SK-N-DZ (cell line): ENCODE measurements at regions not wholly inside any gene's neighbourhood (a gene's known extent, or its start where the extent isn't known, plus 50 kb on each side); places are given as distances from the start of the nearest gene placed in this dataset.
"Not testable (repeated sequence)": the region's sequence is repeated elsewhere in the genome, so short reads cannot be mapped to it uniquely, and the experiment has no call there.

Experiments used
- DNase-seq: peaks from one replicate; pipeline ENCODE4 v3.0.0-alpha.2; 2015; ENCODE audit warnings: low spot score

- DNase-seq: no peak
Observed at GRCh38 chr11:134728186-134728585, 316.1 kb upstream of the B3GAT1 start.

DNA sequence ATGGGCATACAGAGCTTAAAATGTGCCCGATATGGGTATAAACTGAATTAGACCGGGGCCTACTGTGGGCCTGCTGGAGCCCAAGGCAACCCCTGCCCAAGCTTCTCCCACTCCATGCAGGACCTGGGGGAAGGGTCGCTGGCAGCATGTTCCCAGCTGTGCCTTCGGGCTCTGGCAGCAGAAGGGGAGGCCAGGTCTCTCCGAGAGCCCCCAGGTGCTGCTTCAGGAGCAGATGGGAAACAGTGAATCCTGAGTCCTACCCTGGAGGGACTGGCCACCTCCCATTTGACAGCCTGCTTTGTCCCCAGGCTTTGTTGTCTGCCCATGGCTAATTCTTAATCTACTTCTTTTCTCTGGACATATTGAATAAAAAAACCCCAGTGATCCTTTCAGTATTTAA, 315.6 kb upstream of the B3GAT1 start:
- no peak for DNase-seq

DNA sequence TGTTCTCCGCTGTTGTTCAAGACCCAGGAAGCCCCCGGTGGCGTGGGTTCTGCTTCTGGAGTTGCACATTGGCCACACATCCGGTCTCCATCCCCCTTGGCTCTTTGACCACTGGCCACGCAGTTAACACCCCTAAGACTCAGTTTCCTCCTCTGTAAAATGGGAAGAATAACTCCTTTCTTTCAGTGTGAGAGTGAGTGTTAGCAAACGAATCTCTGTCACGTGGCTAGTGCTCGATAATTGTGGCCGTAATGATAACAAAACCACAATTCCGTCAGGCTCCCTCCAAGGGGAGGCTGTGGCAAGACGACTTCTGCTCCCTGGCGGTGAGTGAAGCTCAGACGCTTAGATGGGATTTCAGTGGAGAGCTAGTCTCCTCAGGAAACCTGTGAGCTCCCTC, 315.2 kb upstream of the B3GAT1 start:
- no peak for DNase-seq

DNA sequence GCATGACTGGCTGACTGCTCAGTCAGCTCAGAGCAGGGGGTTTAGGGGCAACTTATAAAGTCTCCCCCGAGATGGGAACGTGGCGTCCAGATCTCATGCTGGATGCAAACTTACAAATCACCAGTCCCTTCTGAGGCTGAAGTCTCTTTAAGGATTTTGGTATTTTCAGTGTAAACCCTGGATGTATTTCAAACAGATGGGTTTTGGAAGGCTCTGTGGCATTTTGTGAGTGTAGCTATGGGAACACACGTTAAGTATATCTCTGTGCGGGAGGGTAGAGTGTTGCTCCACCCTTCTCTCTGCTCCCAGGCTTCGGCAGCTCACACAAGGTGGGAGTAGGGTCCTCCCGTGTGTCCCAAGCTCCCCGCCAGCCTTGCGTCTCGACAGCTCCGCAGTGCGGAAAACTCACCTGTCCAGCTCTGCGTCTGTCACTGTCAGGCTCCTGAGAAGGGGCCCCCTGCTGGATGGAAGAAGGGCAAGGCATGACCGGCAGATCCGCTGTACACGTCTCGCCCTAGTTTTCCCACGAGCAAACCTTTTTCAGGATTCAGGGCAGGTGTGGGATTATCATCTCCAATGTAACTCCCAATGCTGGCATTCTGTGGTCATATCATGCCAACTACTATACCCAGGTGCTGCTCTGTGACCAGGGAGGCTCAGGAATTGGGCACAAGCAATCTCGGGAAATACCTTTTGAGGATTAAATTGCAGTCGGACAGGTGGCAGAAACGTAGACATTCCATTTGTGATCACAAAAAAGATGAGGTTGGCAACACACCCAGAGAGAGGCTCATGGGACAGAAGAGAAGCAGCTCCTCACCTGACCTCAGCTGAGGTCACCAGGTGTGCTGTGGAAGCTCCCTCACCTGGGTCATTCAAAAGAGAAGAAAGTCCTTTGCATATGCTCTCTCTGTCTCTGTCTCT, 313.9 kb upstream of the B3GAT1 start:
- no peak for DNase-seq

- DNase-seq: no peak
Observed at GRCh38 chr11:134725211-134725610, 313.2 kb upstream of the B3GAT1 start.

GRCh38 chr11:134724779-134725140, 312.7 kb upstream of the B3GAT1 start:
- DNase-seq: no peak

DNA sequence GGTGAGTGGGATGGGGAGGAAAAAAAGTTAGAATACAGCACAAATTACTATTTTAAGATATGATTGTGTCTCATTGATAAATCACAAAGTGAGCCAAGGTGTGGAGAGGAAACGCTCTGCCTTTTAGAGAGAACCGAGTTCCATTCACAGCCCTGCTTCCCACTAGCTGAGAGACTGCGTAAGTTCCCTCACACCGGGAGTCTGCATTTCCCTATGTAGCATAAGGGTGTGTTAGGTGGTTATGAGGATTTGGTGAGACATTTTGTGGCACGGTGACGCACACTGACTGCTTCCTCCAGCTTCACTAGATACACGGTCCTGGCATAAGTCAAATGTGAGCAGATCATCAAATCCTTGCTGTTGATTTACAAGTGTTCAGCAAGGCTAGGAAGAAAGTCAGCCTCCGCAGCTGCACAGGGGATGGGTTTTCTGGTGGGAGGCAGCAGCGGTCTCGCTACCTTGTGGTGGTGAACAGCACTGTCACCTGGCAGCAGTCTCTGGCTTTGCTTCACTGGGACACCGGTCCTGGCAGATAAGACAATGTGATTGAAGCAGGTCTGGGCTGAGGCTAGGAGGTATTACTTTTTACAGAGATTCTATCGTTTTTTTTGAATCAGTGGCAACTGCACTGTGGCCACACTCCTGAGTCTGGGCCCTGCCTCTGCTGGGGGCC, 312.2 kb upstream of the B3GAT1 start:
- no peak for DNase-seq

- not testable (repeated sequence) for DNase-seq
Observed at GRCh38 chr11:134720691-134721070, 308.6 kb upstream of the B3GAT1 start.

DNA sequence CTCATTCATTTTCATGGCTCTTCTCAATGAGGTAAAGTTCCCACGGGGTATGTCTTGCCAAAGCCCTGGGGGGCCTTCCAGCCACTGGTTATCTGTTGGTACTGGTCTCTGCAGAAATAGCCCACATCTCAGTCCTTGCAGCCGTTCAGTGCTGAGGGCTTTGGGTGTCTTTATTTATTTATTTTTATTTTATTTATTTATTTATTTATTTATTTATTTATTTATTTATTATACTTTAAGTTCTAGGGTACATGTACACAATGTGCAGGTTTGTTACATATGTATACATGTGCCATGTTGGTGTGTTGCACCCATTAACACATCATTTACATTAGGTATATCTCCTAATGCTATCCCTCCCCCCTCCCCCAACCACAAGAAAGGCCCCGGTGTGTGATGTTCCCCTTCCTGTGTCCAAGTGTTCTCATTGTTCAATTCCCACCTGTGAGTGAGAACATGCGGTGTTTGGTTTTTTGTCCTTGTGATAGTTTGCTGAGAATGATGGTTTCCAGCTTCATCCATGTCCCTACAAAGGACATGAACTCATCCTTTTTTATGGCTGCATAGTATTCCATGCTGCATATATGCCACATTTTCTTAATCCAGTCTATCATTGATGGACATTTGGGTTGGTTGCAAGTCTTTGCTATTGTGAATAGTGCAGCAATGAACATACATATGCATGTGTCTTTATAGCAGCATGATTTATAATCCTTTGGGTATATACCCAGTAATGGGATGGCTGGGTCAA, 308.1 kb upstream of the B3GAT1 start:
- DNase-seq: not testable (repeated sequence)

DNA sequence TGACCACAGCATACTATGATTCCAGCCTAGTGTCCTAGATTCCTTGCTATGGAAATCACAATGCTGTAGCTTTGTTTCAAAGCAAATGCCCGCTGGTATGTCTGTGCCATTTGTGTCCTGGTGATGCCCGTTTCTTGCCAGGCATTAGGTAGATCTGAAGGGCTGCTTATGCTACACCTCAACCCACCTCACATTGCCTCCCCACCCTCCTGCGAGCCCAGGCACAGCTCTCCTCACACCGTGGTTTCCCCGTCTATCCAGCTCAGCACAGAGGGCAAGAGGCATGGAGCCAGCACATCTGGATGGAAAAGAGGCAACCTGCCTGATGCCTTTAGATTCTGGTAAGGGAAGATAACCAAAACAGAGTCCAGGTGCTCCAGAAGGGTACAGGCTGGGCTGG, 307.4 kb upstream of the B3GAT1 start:
- DNase-seq: no peak

DNA sequence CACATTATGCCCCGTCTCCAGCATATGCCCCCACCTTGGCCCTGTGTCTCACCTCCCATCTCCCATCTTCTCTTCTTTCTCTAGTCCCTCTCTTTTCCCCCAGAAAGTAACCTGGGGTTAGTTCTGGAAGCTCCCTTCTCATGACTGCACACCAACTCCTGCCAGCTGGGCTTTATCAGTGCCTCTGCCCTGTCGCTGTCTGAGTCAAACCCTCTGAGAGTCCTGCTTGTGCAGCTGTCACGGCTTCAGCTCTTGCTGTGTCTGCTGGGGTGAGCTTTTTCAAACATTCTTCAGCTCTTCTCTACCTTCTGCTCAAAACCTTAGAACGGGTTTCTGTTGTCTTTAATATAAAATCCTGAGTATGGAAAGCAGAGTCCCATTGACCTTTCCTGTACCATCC, 304.5 kb upstream of the B3GAT1 start:
- no peak for DNase-seq

DNA sequence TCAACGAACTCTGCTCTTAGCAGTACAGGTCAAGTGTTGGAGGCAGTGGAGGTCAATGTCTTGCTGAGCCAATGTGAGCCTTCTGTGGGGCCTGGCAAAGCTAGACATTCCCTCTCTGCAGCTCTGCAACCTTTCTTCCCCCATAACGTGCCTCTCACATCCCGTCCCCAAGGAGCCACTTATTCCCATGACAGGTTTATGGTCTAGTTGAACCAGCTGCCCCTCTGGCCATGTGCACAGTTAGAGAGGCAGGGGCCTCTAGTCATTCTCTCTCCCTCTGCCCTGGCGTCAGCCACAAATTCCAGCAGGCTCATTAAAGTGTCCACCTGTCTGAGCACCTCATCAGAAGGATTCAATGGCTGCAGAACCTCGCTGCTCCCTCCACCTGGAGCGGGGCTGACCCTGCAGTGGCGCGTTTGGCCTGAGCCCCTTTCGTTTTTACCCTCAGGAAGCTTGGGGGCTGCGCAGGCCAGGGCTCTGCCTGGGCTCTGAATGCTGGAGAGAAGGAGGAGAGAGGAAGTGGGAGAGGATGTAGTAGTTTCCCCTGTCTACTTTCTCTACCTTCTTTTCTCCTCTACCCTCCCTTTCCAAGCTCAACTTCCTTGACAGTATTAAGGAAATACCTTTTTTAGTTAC, 302.1 kb upstream of the B3GAT1 start:
- no peak for DNase-seq

DNA sequence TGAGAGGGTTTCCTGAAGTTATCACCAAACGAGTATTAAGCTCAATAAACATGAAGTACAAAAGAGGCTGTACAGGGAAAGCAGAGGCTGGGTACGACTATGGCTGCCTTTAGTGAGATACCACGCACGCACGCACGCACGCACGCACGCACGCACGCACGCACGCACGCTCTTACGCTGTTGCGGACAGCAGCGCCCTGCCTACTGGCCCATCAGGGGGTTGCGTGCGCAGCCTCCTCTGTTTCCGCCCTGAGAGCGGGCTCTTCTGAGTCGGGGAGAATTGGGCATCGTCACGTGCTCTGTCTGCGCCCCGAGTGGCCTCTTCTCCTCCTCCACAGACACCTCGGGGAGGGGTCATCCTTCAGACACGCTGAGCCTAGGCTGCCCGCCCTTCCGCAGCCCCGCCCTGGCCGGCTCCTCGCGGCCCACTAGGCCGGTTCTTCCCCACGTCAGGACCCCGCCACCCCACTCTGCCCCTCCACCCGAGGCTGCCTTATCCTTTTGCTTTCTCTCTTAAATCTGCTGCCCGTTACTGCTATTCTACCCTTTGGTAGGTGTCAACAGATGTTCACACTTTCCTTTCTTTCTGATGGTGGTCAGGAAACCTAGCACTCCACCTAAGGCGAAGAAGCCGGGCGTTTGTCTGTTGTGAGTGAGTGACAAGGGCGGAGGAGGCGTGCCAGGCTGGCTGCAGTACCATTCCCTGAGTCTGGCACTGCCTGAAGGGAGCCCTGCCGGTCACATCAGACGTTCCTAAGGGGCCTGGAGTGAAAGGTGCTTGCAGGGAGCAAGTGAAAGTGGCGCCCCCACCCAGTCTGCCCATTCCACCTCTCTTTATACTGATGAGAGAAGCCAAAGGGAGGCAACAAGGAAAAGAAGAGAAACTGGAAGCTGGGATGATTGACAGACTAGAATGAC, 300.4 kb upstream of the B3GAT1 start:
- no peak for DNase-seq

DNA sequence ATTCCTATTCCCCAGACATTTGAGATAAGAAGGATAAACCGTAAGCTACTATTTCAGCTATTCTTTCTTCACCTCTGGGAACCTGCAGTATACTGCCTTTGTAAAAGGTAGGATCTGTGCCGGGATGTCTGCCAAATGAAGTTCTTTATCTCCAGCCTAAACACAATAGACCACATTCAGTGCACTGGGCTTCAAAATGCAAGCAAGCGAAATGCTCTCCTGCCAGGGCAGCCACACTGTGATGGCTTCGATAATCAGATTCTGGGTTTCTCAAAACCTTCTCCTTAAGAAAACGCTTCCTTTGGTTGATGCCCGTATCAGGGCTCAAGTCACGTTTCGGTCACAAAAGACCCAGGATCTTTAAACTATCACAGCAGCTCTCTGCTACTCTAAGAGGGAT, 299.5 kb upstream of the B3GAT1 start:
- DNase-seq: no peak

- no peak for DNase-seq
Observed at GRCh38 chr11:134710861-134711407, 298.9 kb upstream of the B3GAT1 start.

DNA sequence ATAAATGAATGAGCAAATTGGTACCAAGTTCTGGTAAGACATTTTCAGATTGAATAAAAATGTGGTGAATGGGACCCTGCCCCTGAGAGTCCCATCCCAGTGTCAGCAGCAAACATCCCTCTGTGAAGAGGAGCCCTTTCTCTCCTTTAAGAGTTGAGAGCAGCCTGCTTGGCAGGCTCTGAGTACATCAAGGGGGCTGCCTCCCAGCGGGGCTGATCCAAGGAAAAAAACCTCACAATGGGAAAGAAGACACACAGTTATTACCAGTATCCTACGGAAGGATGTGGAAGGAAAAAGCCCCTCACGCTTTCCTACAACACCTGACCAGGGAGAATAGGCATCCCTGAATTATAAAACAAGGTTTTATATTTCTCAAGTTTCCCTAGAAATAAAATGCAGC, 293.8 kb upstream of the B3GAT1 start:
- no peak for DNase-seq

DNA sequence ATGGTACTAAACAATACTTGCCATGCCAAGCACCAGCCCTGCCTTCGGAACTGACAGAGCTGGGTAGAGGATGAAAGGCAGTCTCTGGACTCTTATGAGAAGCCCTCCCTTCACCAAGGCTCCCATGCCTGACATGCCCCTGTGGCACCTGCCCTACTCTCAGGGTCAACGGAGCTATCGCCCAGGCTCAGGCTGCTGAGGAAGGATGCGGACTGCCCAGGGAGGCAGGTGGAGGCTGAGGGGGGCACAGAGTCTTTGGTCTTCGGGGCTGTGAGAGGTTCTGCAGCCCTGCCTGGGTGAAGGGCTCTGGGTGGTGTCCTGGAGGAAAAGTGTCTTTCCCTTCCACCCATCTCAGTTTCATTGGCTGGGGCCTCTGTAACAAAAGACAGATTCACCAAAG, 290.8 kb upstream of the B3GAT1 start:
- DNase-seq: no peak

DNA sequence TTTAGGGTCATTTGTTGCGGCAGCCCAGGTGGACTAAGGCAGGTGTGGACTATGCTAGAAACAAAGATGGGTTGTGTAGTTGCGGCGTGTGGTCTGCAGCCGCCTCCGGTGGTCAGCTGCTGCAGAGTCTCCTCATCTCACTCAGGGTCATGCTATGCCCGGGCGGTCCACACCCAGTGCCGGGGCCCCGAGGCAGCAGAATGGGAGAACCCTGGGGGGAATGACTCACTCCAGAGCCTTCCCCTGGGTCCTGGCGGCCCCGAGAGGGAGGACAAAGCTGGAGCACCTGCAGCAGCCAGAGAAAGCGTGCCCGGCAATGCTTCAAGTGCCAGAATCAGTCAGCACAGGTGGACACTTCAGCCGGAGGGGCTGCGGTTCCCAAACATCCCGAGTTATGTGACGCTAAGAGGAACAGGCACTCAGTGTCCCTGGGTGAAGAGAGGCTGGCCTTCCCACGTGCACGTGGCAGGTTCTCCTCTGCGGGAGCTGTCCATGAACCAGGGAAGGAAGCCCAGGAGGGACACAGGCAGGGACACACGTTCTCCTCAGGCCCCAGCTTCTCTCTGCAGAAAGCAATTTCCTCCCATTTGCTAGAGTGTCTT, 289.6 kb upstream of the B3GAT1 start:
- DNase-seq: no peak

DNA sequence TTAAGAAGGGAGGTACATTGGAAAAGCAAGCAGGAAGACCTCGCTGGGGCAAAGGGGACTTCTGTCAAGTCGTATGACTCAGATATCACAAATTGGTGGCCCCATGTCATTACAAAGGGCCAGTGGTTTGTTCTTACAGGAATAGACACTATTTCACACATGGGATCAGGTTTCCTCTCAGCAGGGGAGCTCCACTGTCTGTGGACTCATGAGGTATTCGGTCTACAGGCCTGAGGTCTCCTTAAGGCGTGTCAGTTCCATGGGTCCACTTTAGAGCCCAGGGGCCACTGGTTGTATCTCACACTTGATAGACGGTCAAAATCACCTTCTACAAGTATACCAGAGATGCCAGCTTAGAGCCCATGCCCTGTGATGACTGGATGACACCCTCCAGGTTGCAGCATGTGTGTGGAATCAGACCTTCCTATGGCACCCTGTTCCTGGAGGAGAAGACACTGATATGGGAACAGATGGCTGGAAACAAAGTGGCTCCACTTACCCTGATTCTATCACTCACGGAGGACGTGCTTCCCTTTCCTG, 288.1 kb upstream of the B3GAT1 start:
- DNase-seq: no peak

- DNase-seq: no peak
Observed at GRCh38 chr11:134696455-134696854, 284.4 kb upstream of the B3GAT1 start.
